Activated T-helper 1 cell treated with Interleukin-2 at 50 U/mL for 16 hours (primary cell): ENCODE measurements at regions not wholly inside any gene's neighbourhood (a gene's known extent, or its start where the extent isn't known, plus 50 kb on each side); places are given as distances from the start of the nearest gene placed in this dataset.
"Not testable (repeated sequence)": the region's sequence is repeated elsewhere in the genome, so short reads cannot be mapped to it uniquely, and the experiment has no call there.

ENCODE experiments used
- DNase-seq: peaks from one replicate; pipeline ENCODE4 v3.0.0-alpha.2; 2020; ENCODE audit warnings: low read depth

DNA sequence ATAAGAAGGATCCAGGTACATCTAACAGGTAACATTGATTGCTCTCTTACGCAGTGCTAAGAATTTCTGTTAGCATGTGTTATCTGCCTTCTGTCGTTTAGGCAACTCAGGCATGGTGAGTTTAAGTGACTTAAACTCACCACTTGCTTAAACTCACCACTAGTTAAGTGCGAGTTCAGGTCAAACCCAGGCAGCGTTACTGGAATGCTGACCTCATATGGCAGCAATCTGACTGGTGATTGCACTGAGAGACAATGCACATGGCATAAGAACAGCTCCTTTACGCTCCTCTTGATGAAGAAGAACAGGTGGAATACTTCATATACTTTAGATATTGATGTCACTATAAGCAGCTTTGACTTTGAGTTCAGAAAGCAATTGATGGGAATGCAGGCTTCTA, 954.1 kb downstream of the SOCS6 start:
- no peak for DNase-seq

DNA sequence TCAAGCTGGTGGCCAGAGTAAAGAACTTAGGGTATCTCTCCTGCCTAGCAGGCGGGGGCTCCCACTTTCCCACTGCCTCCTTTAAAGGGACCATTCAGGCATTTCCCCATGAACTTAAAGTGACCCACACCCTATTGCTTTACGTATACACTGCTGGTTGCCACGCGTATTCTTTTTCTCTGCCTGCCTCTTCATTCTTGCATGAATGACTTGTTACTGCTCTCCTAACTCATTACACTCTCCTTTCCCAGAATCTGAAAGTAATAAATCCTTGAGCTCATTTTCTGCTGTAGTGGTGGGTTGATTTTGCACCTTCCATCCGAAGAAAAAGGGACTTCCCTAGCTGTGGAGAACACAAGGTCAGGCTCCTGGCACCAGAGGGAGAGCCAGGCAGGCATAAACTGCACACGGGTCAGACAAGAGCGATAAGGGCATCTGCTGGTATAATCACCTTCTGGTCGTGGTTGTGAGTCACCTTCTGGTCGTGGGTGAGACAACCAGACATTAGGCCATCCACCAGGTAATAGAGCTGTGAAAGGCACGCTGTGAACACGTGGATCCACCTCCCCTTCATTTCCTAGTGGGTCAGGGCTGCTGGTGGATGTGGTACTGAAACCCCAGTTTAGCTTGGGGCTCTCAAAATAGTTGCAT, 950.3 kb downstream of the SOCS6 start:
- DNase-seq, result no peak

DNA sequence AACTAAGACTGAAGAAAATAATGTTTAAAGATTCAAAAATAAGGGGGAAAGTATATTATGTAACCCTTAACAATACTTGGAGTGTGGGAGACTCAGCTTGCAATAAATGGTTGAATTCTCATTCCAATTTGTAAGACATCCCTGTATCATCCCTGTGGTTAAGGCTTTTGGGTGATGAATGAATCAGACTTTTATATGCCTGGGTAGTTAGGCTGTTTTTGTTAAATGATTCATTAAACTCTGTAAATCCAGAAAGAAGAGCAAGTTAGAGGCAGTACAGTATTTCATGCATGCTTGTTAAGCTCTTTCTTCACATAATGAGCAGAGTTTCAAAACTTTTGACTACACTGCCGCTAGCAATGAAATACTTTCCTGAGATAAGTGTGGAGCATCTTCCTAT, 948.8 kb downstream of the SOCS6 start:
- DNase-seq, result no peak

DNA sequence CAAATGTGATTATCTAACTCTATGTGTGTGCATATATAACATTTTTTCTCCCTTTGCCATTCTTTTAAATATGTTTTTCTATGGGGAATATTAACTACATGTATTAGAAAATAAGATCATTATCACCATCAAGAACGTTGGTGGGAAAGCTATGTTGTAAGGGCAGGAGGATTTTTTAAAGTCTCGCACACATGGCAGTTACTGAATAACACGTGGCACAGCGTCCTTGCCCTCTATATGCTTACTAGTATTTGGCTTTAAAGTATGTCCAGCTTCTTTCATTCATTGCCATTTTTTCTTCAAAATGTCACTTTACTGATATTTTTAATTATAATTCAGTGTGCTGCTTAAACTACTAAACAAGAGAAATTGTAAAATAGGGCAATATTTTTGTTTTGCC, 944.3 kb downstream of the SOCS6 start:
- DNase-seq, result no peak

DNA sequence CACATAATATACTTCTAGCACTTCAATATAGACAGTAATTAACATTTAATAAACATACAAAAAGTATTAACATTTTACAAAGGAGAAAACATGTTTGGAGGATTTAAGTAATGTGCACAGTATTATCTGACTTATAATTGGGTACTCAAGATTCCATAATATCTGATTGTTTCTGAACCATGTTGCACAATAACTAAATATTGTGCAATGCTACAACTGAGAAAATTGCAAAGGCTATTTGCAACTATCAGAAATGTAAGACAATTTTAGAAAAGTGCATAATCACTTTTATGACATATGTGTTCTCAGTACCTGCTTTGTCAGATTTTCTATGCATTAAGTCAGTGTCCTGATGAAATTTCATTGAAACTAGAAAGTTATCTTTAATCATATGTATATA, 934.6 kb downstream of the SOCS6 start:
- DNase-seq, result no peak

DNA sequence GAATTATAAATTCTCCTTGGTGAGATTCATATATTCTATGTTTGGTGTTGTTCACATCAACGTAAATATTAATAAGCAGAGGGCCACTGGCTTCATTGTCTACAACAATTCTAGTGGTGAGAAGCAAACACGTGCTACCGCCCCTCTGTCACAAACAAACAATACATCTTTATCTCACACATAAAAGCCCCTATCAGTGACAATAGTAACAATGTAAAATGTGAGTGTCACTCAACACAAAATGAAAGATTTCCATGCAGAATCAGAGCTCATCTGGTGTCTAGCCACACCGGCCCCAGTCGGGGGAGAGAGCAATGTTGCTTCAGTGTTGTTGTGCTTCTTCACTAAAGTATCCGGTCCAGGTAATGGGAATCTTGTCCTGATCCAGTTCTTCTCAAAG, 932.6 kb downstream of the SOCS6 start:
- no peak for DNase-seq

DNA sequence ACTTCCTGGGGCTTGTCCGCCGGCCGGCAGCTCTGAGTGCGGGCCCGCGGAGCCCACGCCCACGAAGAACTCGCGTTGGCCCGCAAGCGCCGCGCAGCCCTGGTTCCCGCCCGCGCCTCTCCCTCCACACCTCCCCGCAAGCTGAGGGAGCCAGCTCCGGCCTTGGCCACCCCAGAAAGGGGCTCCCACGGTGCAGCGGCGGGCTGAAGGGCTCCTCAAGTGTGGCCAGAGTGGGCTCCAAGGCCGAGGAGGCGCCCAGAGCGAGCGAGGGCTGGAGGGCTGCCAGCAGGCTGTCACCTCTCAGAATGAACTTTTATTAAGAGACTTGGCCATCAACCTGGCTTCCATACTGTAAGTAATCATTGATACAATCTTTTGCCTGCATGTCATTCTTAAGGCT, 923.9 kb downstream of the SOCS6 start:
- not testable (repeated sequence) for DNase-seq

DNA sequence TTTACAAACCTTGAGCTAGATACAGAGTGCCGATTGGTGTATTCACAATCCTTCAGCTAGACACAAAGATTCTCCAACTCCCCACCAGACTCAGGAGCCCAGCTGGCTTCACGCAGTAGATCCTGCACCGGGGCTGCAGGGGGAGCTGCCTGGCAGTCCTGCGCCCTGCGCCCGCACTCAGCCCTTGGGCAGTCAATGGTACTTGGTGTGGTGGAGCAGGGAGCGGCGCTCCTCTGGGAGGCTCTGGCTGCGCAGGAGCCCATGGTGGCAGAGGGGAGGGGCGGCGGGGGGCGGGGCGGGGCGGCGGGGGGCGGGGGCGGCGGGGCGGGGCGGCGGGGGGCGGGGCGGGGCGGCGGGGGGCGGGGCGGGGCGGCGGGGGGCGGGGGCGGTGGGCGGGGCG, 923.4 kb downstream of the SOCS6 start:
- no peak for DNase-seq

DNA sequence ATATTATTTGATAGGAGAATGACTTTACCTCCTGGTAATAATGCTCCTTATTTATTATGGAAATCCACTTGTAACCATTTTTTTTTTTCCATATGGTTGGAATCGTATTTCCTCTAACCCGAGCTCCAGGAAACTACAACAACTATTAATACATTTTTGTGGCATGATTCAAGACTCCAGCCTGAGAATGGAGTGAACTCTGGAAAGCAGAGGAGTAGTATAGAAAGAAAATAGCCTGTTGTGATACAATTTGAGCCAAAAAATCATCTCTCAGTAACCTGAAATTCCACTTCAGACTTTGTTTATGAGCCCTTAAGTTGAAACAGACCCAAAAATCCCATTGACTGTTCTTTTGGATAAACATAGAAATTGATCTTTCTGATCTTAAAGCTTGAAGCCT, 921.1 kb downstream of the SOCS6 start:
- no peak for DNase-seq

DNA sequence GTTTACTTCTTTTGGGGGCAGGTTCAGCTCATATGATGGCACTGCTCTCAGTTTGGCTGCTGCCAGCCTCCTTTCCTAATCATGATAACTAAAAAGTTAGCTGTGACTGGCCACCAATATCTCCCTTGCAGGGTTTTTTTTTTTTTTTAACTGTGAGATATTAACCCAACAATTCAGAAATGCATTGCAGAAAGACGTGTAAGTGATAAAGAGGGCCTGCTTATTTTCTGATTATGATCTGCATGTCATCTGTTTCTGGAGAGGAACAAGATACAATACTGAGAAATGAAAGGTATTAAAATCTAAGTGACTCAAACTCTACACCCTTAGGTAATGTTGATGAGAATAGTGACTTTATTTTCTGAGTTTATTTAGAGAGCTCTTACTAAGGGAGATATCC, 905.6 kb downstream of the SOCS6 start:
- DNase-seq, result no peak

DNA sequence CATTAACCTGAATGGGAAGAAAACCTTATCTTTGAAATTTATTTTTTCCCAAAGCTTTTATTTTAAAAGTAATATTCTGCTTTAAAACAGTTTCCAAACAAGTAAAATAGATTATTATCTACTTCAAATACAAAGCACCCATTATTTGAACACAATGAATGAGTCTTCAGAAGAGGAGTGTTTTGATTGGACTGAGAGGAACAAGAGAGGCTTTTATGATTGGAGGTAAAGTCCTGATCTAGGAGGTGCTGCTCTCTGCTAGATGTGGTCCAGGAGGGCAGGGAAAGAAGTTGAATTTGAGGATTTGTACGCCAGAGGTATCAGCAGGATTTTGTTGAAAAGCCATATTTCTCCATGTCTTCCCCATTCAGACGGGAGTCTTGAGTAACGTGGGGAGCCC, 900.7 kb downstream of the SOCS6 start:
- no peak for DNase-seq

DNA sequence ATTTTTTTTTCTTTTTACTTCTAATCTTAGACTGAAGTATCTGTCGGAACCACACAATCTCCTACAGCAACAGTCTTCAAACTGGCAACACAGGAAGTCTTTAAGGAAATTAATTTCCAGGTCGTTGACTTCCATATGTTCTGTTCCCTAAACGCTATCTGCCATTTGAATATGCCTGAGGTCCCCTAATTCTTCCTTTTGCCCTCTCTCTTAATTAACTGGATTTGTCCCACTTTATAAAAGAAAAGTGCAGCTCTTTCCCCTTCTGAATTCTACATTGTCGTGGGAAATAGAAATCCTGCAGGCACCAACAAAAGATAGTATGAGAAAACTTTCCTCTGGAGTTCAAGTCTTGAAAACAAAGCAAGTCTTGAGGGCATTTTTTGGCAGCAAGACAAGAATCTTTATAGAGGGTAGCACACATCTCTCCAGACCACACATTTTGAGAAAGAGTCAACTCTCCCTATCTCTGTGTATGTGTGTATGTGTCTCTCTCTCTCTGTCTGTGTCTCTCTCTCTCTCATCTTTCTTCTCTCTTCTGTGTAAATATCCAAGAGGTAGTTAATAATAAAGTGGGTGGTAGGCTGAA, 879.8 kb downstream of the SOCS6 start:
- DNase-seq, result no peak

DNA sequence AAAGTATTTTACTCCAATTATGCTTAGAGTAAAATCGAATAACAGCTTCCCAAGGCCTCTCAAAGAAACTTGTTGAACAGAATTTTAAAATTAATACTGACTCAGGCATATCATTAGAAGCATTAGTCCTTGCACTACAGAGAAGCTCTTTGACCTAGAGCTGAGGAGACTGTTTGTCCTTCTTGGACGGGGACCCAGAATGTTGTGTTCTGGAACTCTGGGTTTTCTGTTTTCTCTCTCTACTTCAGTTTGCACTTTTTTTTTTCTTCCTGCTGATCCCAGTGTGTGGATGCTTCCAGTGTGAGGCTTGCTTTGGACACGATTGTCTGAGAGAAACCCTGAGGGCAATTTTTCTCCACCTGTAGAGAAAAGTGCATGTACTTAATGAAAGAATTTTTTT, 847.6 kb downstream of the SOCS6 start:
- DNase-seq, result no peak

DNA sequence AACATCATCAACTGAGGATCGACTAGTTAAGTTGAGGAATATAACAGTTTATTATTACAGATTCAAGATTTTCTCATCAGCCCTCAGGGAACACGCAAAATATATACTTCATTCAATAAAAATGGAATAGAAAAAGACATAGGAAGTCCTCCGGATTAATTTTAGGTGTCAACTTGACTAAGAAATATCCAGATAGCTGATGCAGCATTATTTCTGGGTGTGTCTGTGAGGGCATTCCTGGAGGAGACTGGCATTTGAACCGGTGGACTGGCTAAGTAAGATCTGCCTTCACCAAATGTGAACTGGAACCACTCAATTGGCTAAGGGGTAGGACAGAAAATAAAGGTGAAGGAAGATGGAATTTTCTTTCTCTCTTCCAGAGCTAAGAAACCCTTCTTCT, 845.3 kb downstream of the SOCS6 start:
- no peak for DNase-seq

DNA sequence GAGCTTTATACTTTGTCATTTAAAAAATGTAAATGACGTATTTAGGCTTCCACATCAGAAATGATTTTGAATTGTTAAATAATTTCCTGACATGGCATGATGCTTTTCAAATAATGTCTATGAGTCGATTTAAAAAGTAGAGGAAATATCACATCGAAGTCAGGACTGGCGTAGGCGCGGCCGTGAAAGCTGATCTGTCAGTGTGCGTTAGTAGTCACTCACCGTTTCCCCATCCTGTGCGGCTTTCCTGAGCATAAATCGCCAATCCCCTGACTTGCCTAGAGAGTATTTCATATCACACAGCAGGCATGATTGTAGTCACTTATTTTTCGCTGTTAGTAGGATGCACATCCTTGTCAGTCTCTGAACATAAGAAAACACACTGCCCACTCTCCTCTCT, 843.1 kb downstream of the SOCS6 start:
- no peak for DNase-seq

DNA sequence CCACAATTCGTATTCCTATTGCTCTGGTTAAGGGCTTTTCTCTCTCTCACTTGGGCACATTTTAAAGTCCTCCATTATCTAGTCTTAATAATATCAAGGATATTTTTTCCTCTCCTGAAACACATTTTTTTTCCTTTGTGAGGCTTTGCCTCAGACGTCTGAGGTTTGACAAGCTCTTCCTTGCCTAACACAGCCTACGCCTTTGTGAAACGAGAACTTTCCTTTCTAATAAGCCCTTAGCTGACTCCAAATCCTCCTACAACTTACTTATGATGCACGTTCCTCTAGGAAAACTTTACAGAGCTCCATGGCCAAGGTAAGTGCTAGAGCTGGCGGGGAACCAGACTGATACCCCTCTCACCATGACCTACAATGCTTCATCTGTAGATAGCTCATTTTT, 841.5 kb downstream of the SOCS6 start:
- DNase-seq, result no peak

DNA sequence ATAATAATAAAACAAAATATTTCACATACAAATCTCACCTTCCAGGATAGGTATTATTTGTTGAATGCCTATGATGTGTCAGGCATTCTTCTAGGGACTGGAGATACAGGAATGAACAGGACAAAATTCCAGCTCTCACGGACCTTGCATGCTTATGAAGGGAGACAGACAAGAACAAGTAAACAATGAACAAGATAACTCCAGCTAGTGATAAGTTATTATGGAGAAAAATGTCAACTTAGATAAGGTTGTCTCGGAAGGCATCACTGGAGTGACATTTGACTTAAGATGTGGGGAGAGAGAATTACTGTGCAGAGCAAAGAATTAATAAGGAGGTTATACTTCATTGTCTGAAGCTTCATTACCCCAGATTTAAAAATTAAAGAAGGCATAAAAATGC, 836.7 kb downstream of the SOCS6 start:
- no peak for DNase-seq

DNA sequence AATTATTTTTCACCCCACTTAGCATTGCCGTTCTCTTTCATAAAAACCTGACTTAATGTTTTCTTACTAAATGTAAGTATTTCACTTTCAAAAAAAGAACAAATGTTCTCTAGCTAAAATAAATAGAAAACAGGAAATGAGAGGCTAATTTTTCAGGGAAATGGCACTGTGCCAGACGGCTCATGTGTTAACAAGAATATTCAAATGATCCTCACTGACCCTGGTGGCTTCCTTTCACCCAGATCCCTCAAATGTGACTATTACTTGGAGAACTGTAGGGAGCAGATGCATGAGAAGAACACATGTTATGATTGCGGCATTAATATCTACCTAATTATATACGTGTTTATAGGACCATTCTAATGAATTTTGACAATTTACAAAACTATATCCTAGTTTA, 827.7 kb downstream of the SOCS6 start:
- DNase-seq, result no peak

DNA sequence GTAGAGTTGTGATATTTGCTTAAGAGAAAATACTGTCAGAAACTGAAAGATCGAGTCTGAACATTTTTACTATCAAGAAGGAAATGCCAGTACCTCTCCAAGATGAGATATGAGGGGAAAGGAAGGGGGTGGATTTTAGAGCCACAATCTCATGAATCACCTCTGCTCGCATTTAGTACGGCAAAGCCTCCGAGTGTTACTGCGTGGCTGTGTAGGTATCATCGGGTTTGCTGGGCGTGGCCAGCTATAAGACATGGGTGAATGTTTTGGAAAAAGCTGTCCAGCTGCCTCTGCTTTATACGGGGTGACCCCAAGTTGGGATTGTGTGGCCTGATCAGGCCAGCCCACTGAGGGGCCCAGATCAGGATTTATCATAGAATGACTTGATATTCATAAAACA, 826.4 kb downstream of the SOCS6 start:
- no peak for DNase-seq

DNA sequence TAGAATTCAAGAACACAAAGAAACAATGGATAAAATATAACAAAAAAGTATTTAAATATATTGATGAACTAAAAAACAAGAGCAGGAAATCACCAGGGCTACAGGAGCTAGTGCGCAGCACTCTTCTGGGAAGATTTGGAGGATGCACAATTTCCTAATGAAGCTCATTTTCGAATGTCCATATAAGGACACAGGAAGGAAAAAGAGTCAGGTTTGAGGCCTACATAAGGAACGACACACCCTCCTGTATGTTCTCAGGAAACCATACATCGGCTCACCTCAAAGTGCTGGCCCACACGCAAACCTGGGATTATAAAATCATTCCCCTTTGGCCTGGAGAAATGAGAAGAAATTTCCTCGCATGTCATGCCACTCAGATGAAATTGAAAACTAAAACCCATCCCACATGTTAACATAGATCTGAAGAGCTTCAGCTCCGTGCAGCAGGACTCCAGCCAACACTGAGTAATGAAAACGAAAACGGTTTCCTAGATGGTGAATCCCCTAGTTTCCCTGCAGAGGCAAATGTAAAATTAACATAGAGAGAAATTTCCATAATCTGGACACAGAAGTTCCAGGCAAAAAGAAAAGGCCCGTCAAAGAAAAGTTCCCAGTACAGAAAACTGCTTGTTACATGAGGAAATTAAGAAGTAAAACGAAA, 825.8 kb downstream of the SOCS6 start:
- DNase-seq, result no peak

DNA sequence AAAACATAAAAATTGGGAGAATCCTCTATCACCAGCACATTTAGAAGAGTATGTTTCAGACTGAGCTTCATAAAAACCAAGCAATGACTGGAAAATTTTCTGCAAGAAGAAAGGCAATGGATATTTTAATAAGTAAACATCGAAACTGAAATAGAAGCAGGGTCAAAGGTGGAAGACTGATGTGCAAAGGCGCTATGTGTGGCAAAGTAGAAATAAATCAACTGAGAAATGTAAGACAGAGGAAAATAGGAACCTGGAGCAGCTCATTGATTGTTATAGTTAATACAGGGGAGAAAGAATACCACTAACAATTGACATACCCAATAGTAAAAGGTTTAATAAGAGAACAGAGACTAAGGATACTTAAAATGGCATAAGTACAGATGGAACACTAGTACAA, 818.4 kb downstream of the SOCS6 start:
- DNase-seq, result no peak

DNA sequence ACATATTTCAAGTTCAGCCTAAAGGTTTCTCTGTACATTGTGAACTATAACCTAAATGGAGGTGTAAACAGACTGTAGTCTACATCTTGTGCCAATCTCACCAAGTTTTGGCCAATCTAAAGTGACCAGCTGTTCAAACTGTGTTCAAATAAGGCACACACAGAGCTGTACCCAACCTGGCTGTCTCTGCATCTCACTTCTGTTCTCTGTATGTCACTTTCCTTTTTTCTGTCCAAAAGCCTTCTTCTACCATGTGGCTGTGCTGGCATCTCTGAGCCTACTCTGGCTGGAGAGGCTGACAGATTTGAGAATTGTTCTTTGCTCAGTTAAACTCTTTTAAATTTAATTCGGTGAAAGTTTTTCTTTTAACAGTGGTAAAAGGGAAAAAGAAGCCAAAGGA, 817.9 kb downstream of the SOCS6 start:
- DNase-seq, result no peak

DNA sequence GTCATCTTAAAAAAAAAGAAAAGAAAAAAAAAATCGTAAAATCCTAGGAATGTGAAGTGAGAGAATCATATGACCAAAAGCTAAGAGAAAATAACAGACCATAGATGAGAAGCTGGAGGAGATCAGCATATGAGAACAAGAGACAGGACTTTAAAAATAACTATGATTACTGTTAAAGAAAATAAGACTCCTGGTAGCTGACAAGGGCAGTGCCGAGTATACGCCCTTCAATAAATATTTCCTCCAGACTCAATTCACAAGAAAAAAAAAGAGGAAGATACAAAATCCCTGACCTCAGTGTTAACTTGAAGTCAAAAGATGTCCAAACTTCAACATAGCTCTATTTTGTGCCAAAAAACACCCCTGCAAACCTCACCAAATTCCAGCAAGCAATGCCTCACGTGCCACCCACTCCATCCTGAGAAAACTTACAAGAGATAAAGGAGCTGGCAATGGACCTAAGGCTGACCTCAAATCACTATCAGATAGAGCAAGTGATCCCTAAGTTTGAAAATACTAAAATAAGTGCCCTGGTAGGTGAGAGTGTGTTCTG, 817.2 kb downstream of the SOCS6 start:
- DNase-seq, result no peak
